SK-N-SH (cell line): ENCODE measurements at regions not wholly inside any gene's neighbourhood (a gene's known extent, or its start where the extent isn't known, plus 50 kb on each side); places are given as distances from the start of the nearest gene placed in this dataset.

Experiments
- CTCF ChIA-PET: fragments of 300-600, 350-600 bp; formaldehyde crosslinking; extraction: SDS; loops from one replicate; lab custom pipeline; 2021; lab: Yijun Ruan, JAX
- POLR2A ChIA-PET: fragments of 350-600 bp; sonication (Branson Sonifier 250); formaldehyde crosslinking; extraction: SDS; loops from one replicate; lab custom pipeline; 2020; ENCODE audit warnings: antibody characterized with exemption, inconsistent platforms; lab: Yijun Ruan, JAX
- DNase-seq: peaks from one replicate; pipeline ENCODE4 v3.0.0; 2012
- H2AFZ ChIP-seq: fragments of 200-600 bp; sonication (generic); 2 replicates; pipeline ENCODE4 v1.8.1; 2016; ENCODE audit warnings: antibody characterized with exemption, mild to moderate bottlenecking, low read depth
- H3F3A ChIP-seq: fragments of 200-600 bp; sonication (generic); replicated peaks from 2 replicates; pipeline ENCODE3; 2016; ENCODE audit warnings: antibody characterized with exemption, mild to moderate bottlenecking; ENCODE audit not compliant: insufficient read depth
- H3K27ac ChIP-seq, 2 experiments: fragments of 200-500 bp in 1 of 2; fragments of 200-600 bp in 1 of 2; sonication (Bioruptor generic) in 1 of 2; sonication (generic), shearing (Covaris generic) in 1 of 2; 2 replicates each; pipeline versions ENCODE4 v1.5.1 to v1.6.1; 2014 to 2016; ENCODE audit warnings: low read depth in 2 of 2, inconsistent platforms in 1 of 2, low read length in 1 of 2, mild to moderate bottlenecking in 1 of 2, mixed read lengths in 1 of 2
- H3K27me3 ChIP-seq: fragments of 200-600 bp; sonication (generic), shearing (Covaris generic); 2 replicates; pipeline ENCODE4 v1.6.1; 2016; ENCODE audit warnings: mixed run types; ENCODE audit not compliant: insufficient read depth
- H3K36me3 ChIP-seq, 2 experiments: fragments of 200-500 bp in 1 of 2; fragments of 200-600 bp in 1 of 2; sonication (Bioruptor generic) in 1 of 2; sonication (generic) in 1 of 2; replicated peaks in 1 of 2; 2 replicates each; pipeline versions ENCODE3 to v1.5.1; 2014 to 2016; ENCODE audit warnings: low read length in 1 of 2, mild to moderate bottlenecking in 1 of 2; ENCODE audit not compliant: insufficient read depth in 2 of 2, control insufficient read depth in 1 of 2
- H3K4me1 ChIP-seq, 2 experiments: fragments of 200-500 bp in 1 of 2; fragments of 200-600 bp in 1 of 2; sonication (Bioruptor generic) in 1 of 2; sonication (generic), shearing (Covaris generic) in 1 of 2; 2 replicates each; pipeline versions ENCODE4 v1.5.1 to v1.6.1; 2014 to 2016; ENCODE audit warnings: low read depth in 1 of 2, low read length in 1 of 2, mixed run types in 1 of 2; ENCODE audit not compliant: insufficient read depth in 2 of 2, control insufficient read depth in 1 of 2
- H3K4me2 ChIP-seq: fragments of 200-600 bp; sonication (generic), shearing (Covaris generic); 2 replicates; pipeline ENCODE4 v1.6.1; 2017; ENCODE audit warnings: mixed run types
- H3K4me3 ChIP-seq, 2 experiments: fragments of 200-500 bp in 1 of 2; fragments of 200-600 bp in 1 of 2; sonication (Bioruptor generic) in 1 of 2; sonication (generic), shearing (Covaris generic) in 1 of 2; 2 replicates each; pipeline versions ENCODE4 v1.5.1 to v1.8.1; 2014 to 2016; ENCODE audit warnings: low read depth in 2 of 2, inconsistent platforms in 1 of 2, low read length in 1 of 2, mild to moderate bottlenecking in 1 of 2, mixed read lengths in 1 of 2, moderate library complexity in 1 of 2
- H3K79me2 ChIP-seq: fragments of 200-600 bp; sonication (generic); 2 replicates; pipeline ENCODE4 v1.8.1; 2017; ENCODE audit warnings: mild to moderate bottlenecking; ENCODE audit not compliant: insufficient read depth
- H3K9ac ChIP-seq: fragments of 200-600 bp; sonication (generic); 2 replicates; pipeline ENCODE4 v1.6.1; 2017; ENCODE audit warnings: mixed run types
- H3K9me2 ChIP-seq: fragments of 200-600 bp; sonication (generic); 2 replicates; pipeline ENCODE4 v1.6.1; 2017; ENCODE audit warnings: mixed run types
- H3K9me3 ChIP-seq: fragments of 200-600 bp; sonication (generic); 2 replicates; pipeline ENCODE4 v1.6.1; 2017; ENCODE audit warnings: mixed run types, mild to moderate bottlenecking, moderate library complexity
- H4K20me1 ChIP-seq: fragments of 200-600 bp; sonication (generic); 2 replicates; pipeline ENCODE4 v1.6.1; 2017; ENCODE audit warnings: mild to moderate bottlenecking, mixed run types; ENCODE audit not compliant: insufficient read depth
- CHD2 ChIP-seq: fragments of 150-350 bp; IDR thresholded peaks from 2 replicates; pipeline ENCODE4 v1.6.1; 2018; ENCODE audit warnings: low read length; ENCODE audit not compliant: partially characterized antibody
- ELF1 ChIP-seq: IDR thresholded peaks from 2 replicates; pipeline ENCODE4 v1.4.0; 2012
- EP300 ChIP-seq, 2 experiments: IDR thresholded peaks; 2 replicates each; pipeline versions ENCODE4 v1.4.0 to v1.6.1; 2012; ENCODE audit warnings: borderline replicate concordance in 1 of 2, low read depth in 1 of 2, low read length in 1 of 2
- FOSL2 ChIP-seq: IDR thresholded peaks from 2 replicates; pipeline ENCODE4 v1.4.0; 2012; ENCODE audit warnings: low read depth, mild to moderate bottlenecking, moderate library complexity, borderline replicate concordance
- FOXM1 ChIP-seq: IDR thresholded peaks from 2 replicates; pipeline ENCODE4 v1.4.0; 2012; ENCODE audit warnings: low read depth, mild to moderate bottlenecking
- JUND ChIP-seq: IDR thresholded peaks from 2 replicates; pipeline ENCODE4 v1.4.0; 2012
- MEF2A ChIP-seq: IDR thresholded peaks from 2 replicates; pipeline ENCODE4 v1.4.0; 2012; ENCODE audit warnings: low read depth, borderline replicate concordance
- MXI1 ChIP-seq: IDR thresholded peaks from 2 replicates; pipeline ENCODE4 v1.6.1; 2012; ENCODE audit warnings: mild to moderate bottlenecking, low read depth, low read length, improper control_type of control experiment
- REST ChIP-seq: IDR thresholded peaks from 2 replicates; pipeline ENCODE4 v1.6.1; 2012; ENCODE audit warnings: mild to moderate bottlenecking, low read depth, low read length, moderate library complexity
- RFX5 ChIP-seq: IDR thresholded peaks from 2 replicates; pipeline ENCODE4 v1.6.1; 2012; ENCODE audit warnings: mild to moderate bottlenecking, improper control_type of control experiment, low read length
- SIN3A ChIP-seq: IDR thresholded peaks from 2 replicates; pipeline ENCODE4 v1.6.1; 2012; ENCODE audit warnings: low read depth, mild to moderate bottlenecking, low read length, moderate library complexity, borderline replicate concordance
- SMC3 ChIP-seq: IDR thresholded peaks from 2 replicates; pipeline ENCODE4 v1.6.1; 2012; ENCODE audit warnings: low read depth, low read length, improper control_type of control experiment
- TAF1 ChIP-seq: IDR thresholded peaks from 2 replicates; pipeline ENCODE4 v1.6.1; 2012; ENCODE audit warnings: low read depth, mild to moderate bottlenecking, low read length, moderate library complexity, borderline replicate concordance
- USF1 ChIP-seq: IDR thresholded peaks from 2 replicates; pipeline ENCODE4 v1.4.0; 2012; ENCODE audit warnings: low read depth, borderline replicate concordance
- USF2 ChIP-seq: fragments of 150-350 bp; IDR thresholded peaks from 2 replicates; pipeline ENCODE4 v1.6.1; 2017; ENCODE audit warnings: antibody characterized with exemption, low read length, low read depth, borderline replicate concordance
- YY1 ChIP-seq: IDR thresholded peaks from 2 replicates; pipeline ENCODE4 v1.4.0; 2012; ENCODE audit warnings: low read depth, mild to moderate bottlenecking
- WGBS: methylation state at CpG from one replicate; pipeline ENCODE4 v1.1.6; 2017; ENCODE audit warnings: low lambda C conversion rate; 5-methylcytosine and 5-hydroxymethylcytosine counted together

- no peak for TF ChIP-seq USF2
- TF ChIP-seq EP300 (IDR thresholded peaks at IDR 0.05; ENCODE audit: borderline replicate concordance in 1 of 2, low read depth in 1 of 2, low read length in 1 of 2) = peak; percentile 59 to 78; a peak in 3 of 4 replicates
- TF ChIP-seq USF1 = no peak
- TF ChIP-seq JUND = peak; percentile 56
- TF ChIP-seq REST = no peak
Measured at GRCh38 chr10:108454793-108455192, 1290.3 kb upstream of the SORCS1 start (continued).

GRCh38 chr10:108454224-108454623 is 1289.7 kb upstream of the SORCS1 start:
- H3K4me1 ChIP-seq = peaks cover 7 to 22% of the 10 kb centered on the region in 2 experiments; a peak in 3 of 4 replicates
- H3K4me2 ChIP-seq = no peak overlapping the region; the same call in 1 of the 2 replicates
- DNase-seq = no peak
- H3K27ac ChIP-seq = peak overlapping the region; percentile 87 to 91
- 75% methylated on average over 3 of the region's 3 CpGs for WGBS
- H3K36me3 ChIP-seq = no peaks in the 10 kb centered on the region
- H3F3A ChIP-seq = peaks cover 22% of the 10 kb centered on the region
- no peaks in the 10 kb centered on the region for H3K9me3 ChIP-seq
- H2AFZ ChIP-seq = no peak overlapping the region
- H3K79me2 ChIP-seq = no peaks in the 10 kb centered on the region
- H4K20me1 ChIP-seq = no peaks in the 10 kb centered on the region
- ChIA-PET POLR2A (no interaction called here), CTCF (no interaction called here)
- H3K4me3 ChIP-seq = no peak overlapping the region
- no peak for TF ChIP-seq YY1
- TF ChIP-seq MEF2A = no peak
- TF ChIP-seq CHD2 = no peak
- TF ChIP-seq TAF1 = no peak
- TF ChIP-seq ELF1 = no peak
- no peak for TF ChIP-seq FOXM1
- TF ChIP-seq SIN3A = no peak
- no peak for TF ChIP-seq MXI1
- no peak for TF ChIP-seq RFX5
- no peak for TF ChIP-seq SMC3
- TF ChIP-seq FOSL2 = no peak
- no peak overlapping the region for H3K9ac ChIP-seq
- H3K27me3 ChIP-seq = no peaks in the 10 kb centered on the region
- H3K9me2 ChIP-seq = no peaks in the 10 kb centered on the region
